ENCODE measurements at regions not wholly inside any gene's neighbourhood (a gene's known extent, or its start where the extent isn't known, plus 50 kb on each side); places are given as distances from the start of the nearest gene placed in this dataset.

DNA sequence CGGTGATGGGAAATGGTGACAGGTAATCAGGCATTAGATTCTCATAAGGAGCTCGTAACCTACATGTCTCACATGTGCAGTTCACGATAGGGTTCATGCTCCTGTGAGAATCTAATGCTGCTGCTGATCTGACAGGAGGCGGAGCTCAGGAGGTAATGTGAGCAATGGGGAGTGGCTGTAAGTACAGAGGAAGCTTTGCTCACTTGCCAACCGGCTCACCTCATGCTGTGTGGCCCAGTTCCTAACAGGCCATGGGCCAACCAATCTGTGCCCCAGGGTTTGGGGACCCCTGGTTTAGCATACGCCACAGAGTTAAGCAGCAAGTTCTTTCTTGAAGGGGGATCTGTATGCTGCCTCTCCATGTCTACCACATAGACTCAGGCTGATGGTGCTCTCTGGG is 133.1 kb downstream of the IQUB start:
- no peak for DNase-seq

- DNase-seq = no peak
These were observed 134.2 kb downstream of the IQUB start for GRCh38 chr7:123400196-123400595.

DNA sequence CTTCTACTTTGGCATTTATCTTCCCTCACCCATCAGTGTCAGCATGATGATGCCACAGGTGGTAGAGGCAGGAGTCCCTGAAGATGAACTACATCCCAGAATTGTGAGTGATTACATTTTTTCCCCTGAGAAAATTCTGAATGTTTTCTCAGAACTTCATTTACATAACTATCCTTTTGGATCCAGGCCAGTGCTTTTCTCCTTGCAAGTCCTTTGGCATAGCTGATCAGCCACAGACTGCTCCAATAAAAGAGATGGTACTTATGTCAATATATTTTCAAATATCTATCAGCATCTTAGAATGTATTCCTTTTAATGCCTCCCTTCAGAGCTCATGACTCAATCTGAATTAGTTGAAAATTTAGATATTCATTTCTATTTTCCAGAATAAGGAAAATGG is 135.5 kb downstream of the IQUB start:
- DNase-seq = no peak

GRCh38 chr7:123397746-123398338 is 136.6 kb downstream of the IQUB start:
- DNase-seq = no peak

- no peak for DNase-seq
These were observed 140.8 kb downstream of the IQUB start for GRCh38 chr7:123393623-123394022.

- DNase-seq = no peak
These were observed 162.0 kb downstream of the IQUB start for GRCh38 chr7:123372368-123372767.

DNA sequence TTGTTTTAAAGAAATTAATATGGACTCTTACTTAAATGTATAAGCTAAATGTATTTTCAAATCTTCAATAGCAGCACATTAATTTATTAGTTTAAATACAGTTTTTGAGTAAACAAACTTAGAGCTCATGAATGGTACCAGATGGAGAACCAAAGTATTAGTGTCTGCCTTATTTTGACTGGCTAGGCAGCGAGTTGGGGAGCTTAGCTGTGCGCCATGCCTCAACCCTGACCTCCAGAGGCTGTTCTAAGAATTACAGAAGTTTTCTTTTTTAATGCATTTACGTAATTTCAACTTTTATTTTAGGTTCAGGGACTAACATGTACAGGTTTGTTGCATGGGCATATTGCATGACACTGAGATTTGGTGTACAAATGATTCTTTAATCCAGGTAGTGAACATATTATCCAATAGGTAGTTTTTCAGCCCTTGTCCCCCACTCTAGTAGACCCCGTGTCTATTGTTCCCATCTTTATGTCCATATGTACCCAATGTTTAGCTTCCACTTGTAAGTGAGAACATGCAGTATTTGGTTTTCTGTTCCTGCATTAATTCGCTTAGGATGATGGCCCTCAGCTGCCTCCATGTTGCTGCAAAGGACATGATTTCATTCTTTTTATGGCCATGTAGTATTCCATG is 166.8 kb downstream of the IQUB start:
- DNase-seq = peak; percentile 5

DNA sequence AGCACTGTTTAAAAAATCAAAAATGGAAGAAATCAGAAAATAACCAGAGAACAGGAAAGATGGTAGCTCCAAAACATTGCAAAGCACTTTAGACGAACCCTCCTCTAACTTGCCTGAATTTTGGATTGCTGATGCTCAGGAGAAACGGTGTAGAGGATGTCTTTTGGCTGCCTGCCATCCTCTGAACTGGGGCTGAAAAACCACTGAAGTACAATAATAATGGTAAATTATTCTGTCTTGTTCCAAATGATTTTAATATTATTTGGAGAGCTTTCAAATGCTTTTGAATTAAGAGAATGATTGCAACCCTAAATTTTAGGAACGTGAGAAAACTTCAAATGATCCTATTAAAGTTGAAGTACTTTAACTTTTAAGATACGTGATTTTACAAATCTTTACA is 167.3 kb upstream of the SLC13A1 start:
- DNase-seq = no peak

GRCh38 chr7:123366626-123367025 is 166.9 kb upstream of the SLC13A1 start:
- no peak for DNase-seq

DNA sequence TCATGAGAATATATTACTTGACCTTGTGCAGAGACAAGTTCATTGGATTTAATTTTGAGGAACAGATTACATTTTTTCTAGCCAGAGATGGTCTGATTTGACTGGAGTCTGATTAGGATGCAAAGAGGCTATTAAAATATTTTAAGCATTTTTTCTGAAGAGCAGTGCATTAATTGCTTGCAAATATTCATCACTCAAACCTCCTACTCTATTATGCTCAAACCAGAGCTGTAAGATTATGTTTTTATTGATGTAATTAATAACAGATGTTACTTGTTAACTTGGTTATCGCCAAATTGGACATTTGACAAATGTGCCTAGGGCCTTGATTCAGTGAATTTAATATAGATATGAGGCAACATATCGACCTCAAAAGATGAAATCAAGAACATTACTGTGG is 160.9 kb upstream of the SLC13A1 start:
- no peak for DNase-seq

DNA sequence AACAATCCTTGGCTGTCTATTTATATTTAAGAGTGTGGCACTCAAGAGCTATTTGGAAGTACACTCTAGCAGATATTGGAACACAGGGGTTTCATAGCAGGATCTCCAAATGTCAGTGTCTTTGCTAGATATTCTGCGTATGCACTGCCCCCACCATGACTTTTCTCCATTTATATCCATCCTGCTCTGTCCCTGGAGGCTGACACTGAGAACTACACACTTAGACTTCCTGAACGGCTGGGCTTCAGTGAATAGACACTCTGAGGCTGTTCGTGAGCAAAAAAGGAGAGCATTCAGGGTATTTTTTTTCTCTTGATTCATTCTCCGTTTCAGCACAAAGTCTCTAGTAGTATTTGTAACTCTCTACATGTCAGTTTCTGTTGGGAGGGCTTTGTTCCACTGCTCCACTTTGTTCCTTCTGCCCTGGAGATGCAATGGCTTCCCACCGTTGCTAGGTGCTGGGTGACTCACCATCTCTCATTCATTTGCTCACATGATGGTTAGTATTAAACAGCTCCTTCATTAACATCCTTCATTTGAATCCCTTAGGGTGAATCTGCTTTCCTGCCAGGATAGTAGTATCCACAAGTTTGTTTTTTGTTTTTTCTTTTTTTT is 155.9 kb upstream of the SLC13A1 start:
- no peak for DNase-seq

DNA sequence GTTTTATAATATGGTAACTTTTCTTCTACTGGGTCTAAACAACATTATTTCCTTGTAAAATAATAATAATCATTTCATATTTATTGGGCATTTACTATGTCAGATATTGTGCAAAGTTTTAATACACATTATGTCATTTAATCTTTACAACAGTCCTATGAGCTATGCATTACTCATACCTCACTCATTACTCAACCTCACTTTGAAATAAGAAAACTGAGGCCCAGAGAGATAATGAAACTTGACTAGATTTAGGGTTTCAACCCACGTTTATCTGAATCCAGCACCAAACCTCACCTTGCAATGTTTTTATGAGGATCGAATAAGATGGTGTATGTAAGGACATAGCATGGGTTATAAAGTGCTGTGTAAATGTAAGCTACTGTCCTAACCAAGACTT is 153.2 kb upstream of the SLC13A1 start:
- no peak for DNase-seq

DNA sequence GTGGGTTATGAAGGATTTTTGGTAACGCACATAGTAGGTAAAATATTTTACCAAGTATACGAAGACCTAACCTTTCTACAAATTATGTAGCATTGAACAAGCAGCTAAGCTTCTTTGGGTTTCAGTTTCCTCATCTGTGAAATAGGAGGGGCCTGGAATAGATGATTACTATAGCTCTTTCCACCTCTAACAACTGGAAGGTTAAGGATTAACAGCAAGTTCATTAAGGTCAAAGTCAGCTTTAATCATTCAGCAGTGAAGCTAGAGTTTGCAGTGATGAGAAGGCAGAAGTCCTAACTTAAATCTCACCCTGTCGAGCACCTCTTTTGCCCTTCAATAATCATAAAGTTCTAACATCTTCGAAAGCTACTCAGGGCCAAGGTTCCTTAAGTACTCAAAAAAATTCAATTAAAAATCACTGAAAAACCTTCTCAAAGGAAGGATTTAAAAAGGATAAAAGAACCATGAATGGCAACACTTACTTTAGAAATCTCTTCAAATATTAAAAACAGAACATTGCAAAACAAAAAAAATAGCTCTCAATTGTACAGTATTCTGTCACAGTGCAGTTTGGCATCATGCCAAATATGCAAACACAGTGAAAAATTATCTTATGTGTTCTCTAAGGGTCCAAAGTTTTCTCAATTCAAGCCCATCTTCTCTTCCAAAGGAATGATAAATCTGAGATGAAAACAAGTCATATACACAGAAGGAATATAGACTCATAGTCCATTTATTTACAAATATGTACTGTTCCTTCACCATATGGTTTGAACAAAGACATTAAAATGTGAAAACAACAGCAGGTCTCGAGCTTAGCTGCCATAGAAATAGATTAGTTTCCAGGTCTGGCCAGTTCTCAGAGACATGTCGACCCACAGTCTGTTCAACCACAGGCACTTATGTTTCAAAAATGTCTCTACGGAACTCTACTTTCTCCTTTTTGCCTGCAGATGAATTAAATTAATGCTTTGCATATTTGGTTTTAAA is 152.0 kb upstream of the SLC13A1 start:
- no peak for DNase-seq

- no peak for DNase-seq
These were observed 151.3 kb upstream of the SLC13A1 start for GRCh38 chr7:123351027-123351426.

GRCh38 chr7:123348690-123349089 is 148.9 kb upstream of the SLC13A1 start:
- DNase-seq = no peak

GRCh38 chr7:123346766-123347165 is 147.0 kb upstream of the SLC13A1 start:
- DNase-seq = no peak

- no peak for DNase-seq
These were observed 143.8 kb upstream of the SLC13A1 start for GRCh38 chr7:123343611-123344010.

DNA sequence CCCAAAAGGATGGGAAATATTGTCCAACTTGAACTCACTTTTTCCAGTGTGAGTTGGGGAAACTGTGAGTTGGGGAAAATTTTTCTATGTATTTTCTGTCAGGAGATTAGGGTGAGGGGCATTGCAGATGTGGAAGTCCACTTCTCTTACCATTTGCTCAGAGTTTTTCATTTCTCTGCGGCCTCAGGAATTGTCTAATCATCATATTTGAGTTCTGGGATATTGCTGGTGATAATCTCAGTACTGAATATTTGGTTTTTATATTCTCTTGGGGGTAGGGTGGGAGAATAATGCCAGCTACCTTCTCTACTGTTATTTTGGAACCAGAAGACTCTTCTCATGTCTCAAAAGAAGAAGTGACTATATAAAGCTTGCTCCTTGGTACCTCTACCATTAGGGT is 141.3 kb upstream of the SLC13A1 start:
- DNase-seq = no peak

DNA sequence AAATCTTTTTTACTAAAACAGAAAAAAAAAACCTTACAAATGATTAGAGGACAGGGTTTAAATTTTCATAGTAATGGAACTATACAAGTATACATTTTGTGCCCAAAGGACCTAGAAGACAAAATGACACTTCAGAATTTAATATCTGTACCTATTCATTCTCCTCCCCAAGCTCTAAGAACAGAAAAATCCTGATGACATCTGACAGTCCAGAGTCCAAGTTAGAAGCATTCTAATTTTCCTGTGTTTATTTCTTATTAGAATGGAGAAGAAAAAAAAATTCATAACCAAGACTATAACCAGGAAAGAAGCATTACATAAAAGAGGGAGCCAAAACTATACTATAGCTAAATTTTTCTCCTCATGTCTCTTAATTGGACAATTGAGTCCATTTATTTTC is 138.9 kb upstream of the SLC13A1 start:
- DNase-seq = no peak

GRCh38 chr7:123329988-123330643 is 130.3 kb upstream of the SLC13A1 start:
- DNase-seq = no peak

DNA sequence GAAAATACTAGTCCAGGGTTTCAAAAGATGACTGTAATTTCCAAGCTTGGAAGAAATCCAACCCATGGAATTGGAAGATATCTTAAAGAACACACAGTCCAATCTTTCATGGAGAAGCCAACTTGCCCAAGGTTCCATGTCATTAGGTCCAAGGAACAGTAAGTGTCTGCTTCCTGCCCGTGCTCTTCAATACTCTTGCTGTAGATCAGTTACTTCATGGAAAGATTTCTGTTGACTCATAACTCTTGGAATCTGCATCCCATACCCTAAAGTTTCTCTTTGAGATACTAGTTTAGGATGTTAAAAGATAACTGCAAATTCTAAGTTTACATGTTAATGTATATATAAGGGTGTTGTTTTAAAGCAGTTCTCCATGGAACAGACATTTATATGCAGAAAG is 127.9 kb upstream of the SLC13A1 start:
- no peak for DNase-seq

DNA sequence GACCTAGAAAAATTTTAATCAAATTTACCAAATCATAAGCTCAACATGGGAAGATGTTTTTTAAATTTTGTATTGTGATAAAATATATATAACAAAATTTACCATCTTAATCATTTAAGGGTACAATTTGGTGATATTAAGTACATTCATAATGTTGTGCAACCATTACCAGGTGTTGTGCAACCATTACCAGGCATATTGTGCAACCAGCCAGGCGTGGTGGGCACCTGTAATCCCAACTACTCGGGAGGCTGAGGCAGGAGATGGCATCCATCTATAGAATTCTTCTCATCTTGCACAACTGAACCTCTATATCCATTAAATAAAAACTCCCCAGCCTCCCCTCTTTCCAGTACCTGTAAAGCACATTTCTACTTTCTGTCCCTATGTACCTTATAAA is 124.5 kb upstream of the SLC13A1 start:
- no peak for DNase-seq

DNA sequence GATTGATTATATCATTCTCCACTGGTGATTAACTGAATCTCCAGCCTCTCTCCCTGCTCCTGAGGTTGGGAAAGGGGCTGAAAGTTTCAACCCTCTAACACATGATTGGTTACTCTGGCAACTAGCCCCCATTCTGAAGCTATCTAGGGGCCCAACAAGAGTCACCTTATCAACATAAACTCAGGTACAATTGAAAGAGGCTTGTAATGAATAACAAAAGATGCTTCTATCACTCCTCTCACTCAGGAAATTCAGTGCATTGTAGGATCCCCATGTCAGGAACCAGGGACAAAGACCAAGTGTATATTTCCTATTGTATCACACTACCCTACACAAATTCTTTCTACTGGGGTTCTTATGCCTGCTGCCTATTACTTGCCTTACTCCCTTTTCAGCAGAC is 123.9 kb upstream of the SLC13A1 start:
- DNase-seq = no peak
